Osteocyte (in vitro differentiated cells): ENCODE measurements at regions not wholly inside any gene's neighbourhood (a gene's known extent, or its start where the extent isn't known, plus 50 kb on each side); places are given as distances from the start of the nearest gene placed in this dataset.

ENCODE experiments used
- DNase-seq: peaks from one replicate; pipeline ENCODE4 v3.0.0; 2021; ENCODE audit warnings: mixed read lengths; ENCODE audit not compliant: unreplicated experiment; ENCODE audit errors: extremely low spot score
- H3K27ac Mint-ChIP-seq: one replicate; pipeline ENCODE4 v1.8.0; 2021; ENCODE audit warnings: mild to moderate bottlenecking, mixed read lengths; ENCODE audit not compliant: unreplicated experiment
- H3K27me3 Mint-ChIP-seq: one replicate; pipeline ENCODE4 v1.8.0; 2021; ENCODE audit warnings: mixed read lengths; ENCODE audit not compliant: unreplicated experiment
- H3K36me3 Mint-ChIP-seq: one replicate; pipeline ENCODE4 v1.8.0; 2021; ENCODE audit warnings: mixed read lengths; ENCODE audit not compliant: unreplicated experiment
- H3K4me1 Mint-ChIP-seq: one replicate; pipeline ENCODE4 v1.8.0; 2021; ENCODE audit warnings: mixed read lengths; ENCODE audit not compliant: unreplicated experiment
- H3K4me3 Mint-ChIP-seq: one replicate; pipeline ENCODE4 v1.8.0; 2021; ENCODE audit warnings: mild to moderate bottlenecking, moderate library complexity, mixed read lengths; ENCODE audit not compliant: unreplicated experiment
- H3K9me3 Mint-ChIP-seq: one replicate; pipeline ENCODE4 v1.8.0; 2021; ENCODE audit warnings: mixed read lengths; ENCODE audit not compliant: unreplicated experiment
- CTCF ChIP-seq: fragments of 200-600 bp; sonication (generic); IDR thresholded peaks from 2 replicates; pipeline ENCODE4 v1.5.0; 2021; ENCODE audit warnings: antibody characterized with exemption, mild to moderate bottlenecking, moderate library complexity

GRCh38 chr14:42459171-42459685, 852.6 kb downstream of the LRFN5 start:
- Mint-ChIP-seq H3K4me1 (no peaks in the 10 kb centered on the region), H3K27me3 (no peaks in the 10 kb centered on the region), H3K27ac (no peak overlapping the region), H3K9me3 (peaks cover 8% of the 10 kb centered on the region), H3K4me3 (no peak overlapping the region), H3K36me3 (no peaks in the 10 kb centered on the region)
- TF ChIP-seq CTCF, result no peak
- DNase-seq, result no peak

- Mint-ChIP-seq H3K9me3 (no peaks in the 10 kb centered on the region), H3K36me3 (no peaks in the 10 kb centered on the region), H3K4me1 (no peaks in the 10 kb centered on the region), H3K4me3 (no peak overlapping the region), H3K27me3 (peaks cover 3% of the 10 kb centered on the region), H3K27ac (no peak overlapping the region)
- DNase-seq, result no peak
- no peak for TF ChIP-seq CTCF
Observed at GRCh38 chr14:42441615-42442014, 834.9 kb downstream of the LRFN5 start.

GRCh38 chr14:42437809-42438208, 831.1 kb downstream of the LRFN5 start:
- Mint-ChIP-seq H3K4me3 (no peak overlapping the region), H3K36me3 (no peaks in the 10 kb centered on the region), H3K9me3 (no peaks in the 10 kb centered on the region), H3K27me3 (peaks cover 2% of the 10 kb centered on the region), H3K27ac (no peak overlapping the region), H3K4me1 (no peaks in the 10 kb centered on the region)
- TF ChIP-seq CTCF, result no peak
- no peak for DNase-seq

GRCh38 chr14:42429401-42429800, 822.7 kb downstream of the LRFN5 start:
- Mint-ChIP-seq H3K4me3 (no peak overlapping the region), H3K4me1 (no peaks in the 10 kb centered on the region), H3K36me3 (no peaks in the 10 kb centered on the region), H3K27ac (no peak overlapping the region), H3K9me3 (peaks cover 6% of the 10 kb centered on the region), H3K27me3 (no peaks in the 10 kb centered on the region)
- TF ChIP-seq CTCF, result no peak
- no peak for DNase-seq

GRCh38 chr14:42428996-42429395, 822.3 kb downstream of the LRFN5 start:
- H3K36me3 Mint-ChIP-seq, result no peaks in the 10 kb centered on the region
- H3K9me3 Mint-ChIP-seq, result peaks cover 6% of the 10 kb centered on the region
- DNase-seq, result no peak
- H3K27ac Mint-ChIP-seq, result no peak overlapping the region
- H3K4me3 Mint-ChIP-seq, result no peak overlapping the region
- TF ChIP-seq CTCF, result no peak
- no peaks in the 10 kb centered on the region for H3K27me3 Mint-ChIP-seq
- no peaks in the 10 kb centered on the region for H3K4me1 Mint-ChIP-seq
